ENCODE measurements at regions not wholly inside any gene's neighbourhood (a gene's known extent, or its start where the extent isn't known, plus 50 kb on each side); places are given as distances from the start of the nearest gene placed in this dataset.
"Not testable (repeated sequence)": the region's sequence is repeated elsewhere in the genome, so short reads cannot be mapped to it uniquely, and the experiment has no call there.

GRCh38 chr13:98075048-98075447 lies 67.8 kb upstream of the FARP1 start:
- no peak for DNase-seq (ENCODE audit: low read depth)

GRCh38 chr13:98076309-98076708 lies 66.6 kb upstream of the FARP1 start:
- DNase-seq (ENCODE audit: low read depth) = not testable (repeated sequence)

- DNase-seq (ENCODE audit: low read depth) = no peak
Observed at GRCh38 chr13:98080280-98080679, 62.6 kb upstream of the FARP1 start.

DNA sequence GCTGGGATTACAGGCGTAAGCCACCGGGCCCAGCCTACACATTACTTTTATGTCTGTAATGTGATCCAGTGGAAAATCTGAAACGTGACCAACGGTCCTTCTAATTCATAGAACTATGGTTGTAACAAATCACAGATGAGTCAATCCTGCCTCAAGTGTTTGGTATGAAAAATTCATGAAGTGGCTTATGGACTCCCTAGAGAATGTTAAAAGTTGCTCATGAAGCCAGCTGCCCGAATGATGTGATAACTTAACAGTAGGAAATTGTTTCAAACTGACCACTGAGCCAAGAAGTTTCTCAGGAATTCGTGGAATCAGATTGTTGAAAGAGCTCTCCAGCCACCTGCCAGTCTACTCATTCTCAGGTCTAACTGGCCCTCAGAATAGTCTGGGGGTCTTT lies 59.4 kb upstream of the FARP1 start:
- DNase-seq (ENCODE audit: low read depth) = peak; percentile 24

DNA sequence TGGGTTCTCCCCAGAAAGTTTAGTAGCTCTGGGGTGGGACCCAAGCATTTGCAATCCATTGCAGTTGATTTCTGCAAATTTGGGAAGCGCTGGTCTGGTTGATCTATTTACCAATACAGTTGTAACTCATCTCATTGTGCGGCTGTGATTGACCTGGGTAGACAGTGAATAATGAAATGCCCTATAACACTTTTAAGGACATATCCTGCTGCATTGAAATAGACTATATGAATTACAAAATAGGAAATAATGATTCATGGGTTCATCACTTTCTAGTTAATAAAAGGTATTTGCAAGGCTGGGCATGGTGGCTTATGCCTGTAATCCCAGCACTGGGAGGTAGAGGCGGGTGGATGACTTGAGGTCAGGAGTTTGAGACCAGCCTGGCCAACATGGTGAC lies 59.0 kb upstream of the FARP1 start:
- no peak for DNase-seq (ENCODE audit: low read depth)

GRCh38 chr13:98089246-98089645 lies 53.6 kb upstream of the FARP1 start:
- no peak for DNase-seq (ENCODE audit: low read depth)

DNA sequence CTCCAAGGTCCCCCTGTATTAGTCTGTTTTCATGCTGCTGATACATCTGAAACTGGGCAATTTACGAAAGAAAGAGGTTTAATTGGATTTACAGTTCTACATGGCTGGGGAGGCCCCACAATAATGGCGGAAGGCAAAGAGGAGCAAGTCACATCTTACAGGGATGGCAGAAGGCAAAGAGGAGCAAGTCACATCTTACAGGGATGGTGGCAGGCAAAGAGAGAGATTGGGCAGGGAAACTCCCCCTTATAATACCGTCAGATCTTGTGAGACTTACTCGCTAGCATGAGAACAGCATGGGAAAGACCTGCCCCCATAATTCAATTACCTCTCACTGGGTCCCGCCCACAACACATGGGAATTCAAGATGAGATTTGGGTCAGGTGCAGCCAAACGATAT lies 50.0 kb upstream of the FARP1 start:
- no peak for DNase-seq (ENCODE audit: low read depth)
